ENCODE measurements at regions not wholly inside any gene's neighbourhood (a gene's known extent, or its start where the extent isn't known, plus 50 kb on each side); places are given as distances from the start of the nearest gene placed in this dataset.

DNA sequence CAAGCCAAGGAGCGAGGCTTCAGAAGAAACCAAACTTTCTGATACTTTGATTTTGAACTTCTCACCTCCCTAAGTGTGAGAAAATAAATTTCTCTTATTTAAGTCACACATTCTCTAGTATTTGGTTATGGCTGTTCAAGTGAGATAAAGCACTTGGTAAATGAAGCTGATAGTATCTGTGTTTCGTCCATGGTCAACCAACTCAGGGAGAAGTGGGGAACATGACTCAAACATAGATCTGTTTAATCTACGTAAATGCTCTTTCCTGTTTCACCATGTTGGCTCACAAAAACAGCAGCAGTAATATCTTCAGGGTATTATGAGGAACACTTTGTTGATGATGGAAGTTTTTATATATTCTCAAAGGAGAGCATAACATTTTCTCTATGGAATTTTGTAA, 2167.2 kb upstream of the C9orf72 start (continued):
- no peak for TF ChIP-seq STAT3 (IDR thresholded peaks at IDR 0.05; ENCODE audit: low read depth, low read length)

DNA sequence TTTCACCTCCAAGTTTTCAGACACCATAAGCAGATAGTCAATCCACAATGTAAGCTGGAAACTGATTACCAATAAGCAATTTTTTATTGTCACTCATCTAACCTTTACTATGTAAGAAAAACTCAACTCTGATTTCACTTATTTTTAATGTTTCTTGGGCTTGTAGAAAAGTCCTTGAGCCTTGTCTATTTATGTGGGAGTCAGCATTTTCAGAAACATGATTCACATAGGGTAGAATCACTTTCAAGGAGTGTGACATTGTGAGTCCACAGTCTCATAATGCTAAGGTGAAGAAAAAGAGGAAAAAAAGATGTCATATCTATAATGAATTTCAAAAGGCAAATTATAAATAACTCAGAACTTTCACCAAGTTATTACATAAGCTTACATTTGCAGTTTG, 2167.9 kb upstream of the C9orf72 start:
- no peaks in the 10 kb centered on the region for H3K36me3 ChIP-seq (ENCODE audit: control insufficient read depth in 2 of 2, insufficient read depth in 2 of 2, low read length in 1 of 2)
- no peaks in the 10 kb centered on the region for H3K4me1 ChIP-seq (ENCODE audit: control insufficient read depth, insufficient read depth, low read length)
- CTCF ChIA-PET, result no interaction called here
- POLR2A ChIA-PET, result no interaction called here
- ATAC-seq (no peak), DNase-seq (ENCODE audit: low read depth, low spot score) (no peak), FAIRE-seq (no peak)
- H4K20me1 ChIP-seq (ENCODE audit: control insufficient read depth, insufficient read depth), result no peaks in the 10 kb centered on the region
- intact Hi-C loops (cut with micrococcal nuclease; ENCODE audit: unreplicated experiment), result no loop called here
- in situ Hi-C loops (cut with MboI), result loop anchor here (10.0 kb wide), 1 partner anchor 64 kb away; no protein-coding TSS in a partner anchor
- no peaks in the 10 kb centered on the region for H3K79me2 ChIP-seq (ENCODE audit: control insufficient read depth, insufficient read depth, low read length)
- no peak overlapping the region for H3K4me2 ChIP-seq (ENCODE audit: control insufficient read depth, insufficient read depth)
- SMC1A ChIA-PET (ENCODE audit: uncharacterized antibody, unreplicated experiment), result interaction anchor here (1.4 kb wide), 1 partner anchor 20 kb away, joined by 3 read pairs; no protein-coding TSS in a partner anchor
- H3K4me3 ChIP-seq, result no peak overlapping the region
- TF ChIP-seq, protein P1, sequence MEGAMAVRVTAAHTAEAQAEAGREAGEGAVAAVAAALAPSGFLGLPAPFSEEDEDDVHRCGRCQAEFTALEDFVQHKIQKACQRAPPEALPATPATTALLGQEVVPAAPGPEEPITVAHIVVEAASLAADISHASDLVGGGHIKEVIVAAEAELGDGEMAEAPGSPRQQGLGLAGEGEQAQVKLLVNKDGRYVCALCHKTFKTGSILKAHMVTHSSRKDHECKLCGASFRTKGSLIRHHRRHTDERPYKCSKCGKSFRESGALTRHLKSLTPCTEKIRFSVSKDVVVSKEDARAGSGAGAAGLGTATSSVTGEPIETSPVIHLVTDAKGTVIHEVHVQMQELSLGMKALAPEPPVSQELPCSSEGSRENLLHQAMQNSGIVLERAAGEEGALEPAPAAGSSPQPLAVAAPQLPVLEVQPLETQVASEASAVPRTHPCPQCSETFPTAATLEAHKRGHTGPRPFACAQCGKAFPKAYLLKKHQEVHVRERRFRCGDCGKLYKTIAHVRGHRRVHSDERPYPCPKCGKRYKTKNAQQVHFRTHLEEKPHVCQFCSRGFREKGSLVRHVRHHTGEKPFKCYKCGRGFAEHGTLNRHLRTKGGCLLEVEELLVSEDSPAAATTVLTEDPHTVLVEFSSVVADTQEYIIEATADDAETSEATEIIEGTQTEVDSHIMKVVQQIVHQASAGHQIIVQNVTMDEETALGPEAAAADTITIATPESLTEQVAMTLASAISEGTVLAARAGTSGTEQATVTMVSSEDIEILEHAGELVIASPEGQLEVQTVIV (IDR thresholded peaks at IDR 0.05; ENCODE audit: borderline replicate concordance, partially characterized antibody), result no peak
- TF ChIP-seq ZSCAN29 (IDR thresholded peaks at IDR 0.05), result no peak
- TF ChIP-seq, protein P2, sequence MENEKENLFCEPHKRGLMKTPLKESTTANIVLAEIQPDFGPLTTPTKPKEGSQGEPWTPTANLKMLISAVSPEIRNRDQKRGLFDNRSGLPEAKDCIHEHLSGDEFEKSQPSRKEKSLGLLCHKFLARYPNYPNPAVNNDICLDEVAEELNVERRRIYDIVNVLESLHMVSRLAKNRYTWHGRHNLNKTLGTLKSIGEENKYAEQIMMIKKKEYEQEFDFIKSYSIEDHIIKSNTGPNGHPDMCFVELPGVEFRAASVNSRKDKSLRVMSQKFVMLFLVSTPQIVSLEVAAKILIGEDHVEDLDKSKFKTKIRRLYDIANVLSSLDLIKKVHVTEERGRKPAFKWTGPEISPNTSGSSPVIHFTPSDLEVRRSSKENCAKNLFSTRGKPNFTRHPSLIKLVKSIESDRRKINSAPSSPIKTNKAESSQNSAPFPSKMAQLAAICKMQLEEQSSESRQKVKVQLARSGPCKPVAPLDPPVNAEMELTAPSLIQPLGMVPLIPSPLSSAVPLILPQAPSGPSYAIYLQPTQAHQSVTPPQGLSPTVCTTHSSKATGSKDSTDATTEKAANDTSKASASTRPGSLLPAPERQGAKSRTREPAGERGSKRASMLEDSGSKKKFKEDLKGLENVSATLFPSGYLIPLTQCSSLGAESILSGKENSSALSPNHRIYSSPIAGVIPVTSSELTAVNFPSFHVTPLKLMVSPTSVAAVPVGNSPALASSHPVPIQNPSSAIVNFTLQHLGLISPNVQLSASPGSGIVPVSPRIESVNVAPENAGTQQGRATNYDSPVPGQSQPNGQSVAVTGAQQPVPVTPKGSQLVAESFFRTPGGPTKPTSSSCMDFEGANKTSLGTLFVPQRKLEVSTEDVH (IDR thresholded peaks at IDR 0.05; ENCODE audit: low read depth, partially characterized antibody), result no peak
- no peak for TF ChIP-seq NFIC (IDR thresholded peaks at IDR 0.05; ENCODE audit: low read depth, low read length)
- no peak for TF ChIP-seq NRF1 (conservative IDR thresholded peaks at IDR 0.05; ENCODE audit: low read depth, low read length)
- TF ChIP-seq MEF2B (IDR thresholded peaks at IDR 0.05; ENCODE audit: partially characterized antibody, poor library complexity, severe bottlenecking), result no peak
- TF ChIP-seq PAX5 (IDR thresholded peaks at IDR 0.05; ENCODE audit: borderline replicate concordance, low read depth, low read length), result no peak
- no peak for TF ChIP-seq CBX3 (IDR thresholded peaks at IDR 0.05; ENCODE audit: borderline replicate concordance, low read depth)
- no peaks in the 10 kb centered on the region for H3K27me3 ChIP-seq (replicated peaks in 1 of 2; ENCODE audit: control insufficient read depth in 2 of 2, insufficient read depth in 2 of 2, low read length in 1 of 2)
- no peaks in the 10 kb centered on the region for H3K9me3 ChIP-seq (replicated peaks; ENCODE audit: control insufficient read depth, insufficient read depth, low read length)
- no peak overlapping the region for H2AFZ ChIP-seq (ENCODE audit: control insufficient read depth, low read depth, low read length)
- no TSS peak for BruUV-seq (replicated peaks)
- no peak overlapping the region for H3K27ac ChIP-seq (ENCODE audit: control insufficient read depth, insufficient read depth)
- RAD21 ChIA-PET (ENCODE audit: unreplicated experiment), result no interaction called here
- H3K9ac ChIP-seq (ENCODE audit: control insufficient read depth, insufficient read depth, low read length), result no peak overlapping the region
